H9 (cell line): ENCODE measurements at regions not wholly inside any gene's neighbourhood (a gene's known extent, or its start where the extent isn't known, plus 50 kb on each side); places are given as distances from the start of the nearest gene placed in this dataset.

Experiments used
- DNase-seq: peaks from one replicate; pipeline ENCODE4 v3.0.0-alpha.2; 2017
- H2AFZ ChIP-seq: one replicate; pipeline ENCODE4 v1.6.1; 2013; ENCODE audit warnings: mild to moderate bottlenecking, low read length, control low read depth, moderate library complexity
- H2AK5ac ChIP-seq: 2 replicates; pipeline ENCODE4 v1.6.1; 2013; ENCODE audit warnings: low read length, control low read depth, mixed read lengths; ENCODE audit not compliant: insufficient read length
- H2BK120ac ChIP-seq: one replicate; pipeline ENCODE4 v1.6.1; 2013; ENCODE audit warnings: low read depth, mild to moderate bottlenecking, low read length, control low read depth, inconsistent platforms; ENCODE audit not compliant: poor library complexity, severe bottlenecking
- H2BK12ac ChIP-seq: 2 replicates; pipeline ENCODE4 v1.6.1; 2013; ENCODE audit warnings: low read length, control low read depth, mixed read lengths, low read depth; ENCODE audit not compliant: insufficient read length
- H2BK15ac ChIP-seq: 2 replicates; pipeline ENCODE4 v1.6.1; 2013; ENCODE audit warnings: low read depth, low read length, control low read depth
- H2BK20ac ChIP-seq: one replicate; pipeline ENCODE4 v1.6.1; 2013; ENCODE audit warnings: low read depth, mild to moderate bottlenecking, low read length, control low read depth, inconsistent platforms; ENCODE audit not compliant: poor library complexity, severe bottlenecking
- H2BK5ac ChIP-seq: 2 replicates; pipeline ENCODE4 v1.6.1; 2013; ENCODE audit warnings: low read length, control low read depth, mixed read lengths; ENCODE audit not compliant: insufficient read length
- H3K14ac ChIP-seq: 2 replicates; pipeline ENCODE4 v1.6.1; 2013; ENCODE audit warnings: low read length, control low read depth; ENCODE audit not compliant: insufficient read depth
- H3K18ac ChIP-seq: 2 replicates; pipeline ENCODE4 v1.6.1; 2013; ENCODE audit warnings: low read depth, mild to moderate bottlenecking, mixed read lengths, low read length, control low read depth; ENCODE audit not compliant: insufficient read length
- H3K23ac ChIP-seq: 2 replicates; pipeline ENCODE4 v1.6.1; 2013; ENCODE audit warnings: low read length, control low read depth, mixed read lengths, low read depth; ENCODE audit not compliant: insufficient read length
- H3K23me2 ChIP-seq: 2 replicates; pipeline ENCODE4 v1.6.1; 2013; ENCODE audit warnings: low read depth, mild to moderate bottlenecking, mixed read lengths, low read length, control low read depth; ENCODE audit not compliant: insufficient read length, poor library complexity, severe bottlenecking
- H3K27ac ChIP-seq: 2 replicates; pipeline ENCODE4 v1.5.1; 2013; ENCODE audit warnings: low read length, control low read depth, mixed read lengths, low read depth; ENCODE audit not compliant: insufficient read length
- H3K27me3 ChIP-seq: 2 replicates; pipeline ENCODE4 v1.6.1; 2013; ENCODE audit warnings: low read length, control low read depth, inconsistent platforms; ENCODE audit not compliant: insufficient read depth
- H3K4ac ChIP-seq: 2 replicates; pipeline ENCODE4 v1.6.1; 2013; ENCODE audit warnings: low read depth, mild to moderate bottlenecking, control low read depth, inconsistent platforms, low read length, moderate library complexity
- H3K4me1 ChIP-seq: 2 replicates; pipeline ENCODE4 v1.6.1; 2013; ENCODE audit warnings: low read length, control low read depth, inconsistent platforms; ENCODE audit not compliant: insufficient read depth
- H3K4me2 ChIP-seq: 2 replicates; pipeline ENCODE4 v1.6.1; 2013; ENCODE audit warnings: low read length, control low read depth, mixed read lengths; ENCODE audit not compliant: insufficient read length, insufficient read depth
- H3K56ac ChIP-seq: 2 replicates; pipeline ENCODE4 v1.6.1; 2013; ENCODE audit warnings: low read depth, mild to moderate bottlenecking, mixed read lengths, low read length, control low read depth; ENCODE audit not compliant: insufficient read length
- H3K79me1 ChIP-seq: 2 replicates; pipeline ENCODE4 v1.6.1; 2013; ENCODE audit warnings: low read depth, mild to moderate bottlenecking, moderate library complexity, low read length, control low read depth, inconsistent platforms; ENCODE audit not compliant: insufficient read depth, poor library complexity, severe bottlenecking
- H3K79me2 ChIP-seq: 2 replicates; pipeline ENCODE4 v1.6.1; 2013; ENCODE audit warnings: low read length, control low read depth, inconsistent platforms; ENCODE audit not compliant: insufficient read depth
- H3K9ac ChIP-seq: 2 replicates; pipeline ENCODE4 v1.6.1; 2013; ENCODE audit warnings: low read length, control low read depth, mixed read lengths; ENCODE audit not compliant: insufficient read length; ENCODE audit errors: extremely low read depth
- H3K9me3 ChIP-seq: one replicate; pipeline ENCODE4 v1.6.1; 2013; ENCODE audit warnings: low read depth, low read length, inconsistent platforms; ENCODE audit not compliant: control insufficient read depth
- H3T11ph ChIP-seq: one replicate; pipeline ENCODE4 v1.6.1; 2013; ENCODE audit warnings: mild to moderate bottlenecking, low read length, control low read depth, inconsistent platforms
- H4K20me1 ChIP-seq: one replicate; pipeline ENCODE4 v1.6.1; 2013; ENCODE audit not compliant: control insufficient read depth, insufficient read length, insufficient read depth
- H4K5ac ChIP-seq: 2 replicates; pipeline ENCODE4 v1.6.1; 2013; ENCODE audit warnings: low read depth, mild to moderate bottlenecking, mixed read lengths, low read length, control low read depth; ENCODE audit not compliant: insufficient read length
- H4K8ac ChIP-seq: replicated peaks from 2 replicates; pipeline ENCODE4 v1.6.1; 2013; ENCODE audit warnings: low read length, control low read depth, mixed read lengths, low read depth; ENCODE audit not compliant: insufficient read length
- H4K91ac ChIP-seq: 2 replicates; pipeline ENCODE4 v1.6.1; 2013; ENCODE audit warnings: low read depth, mild to moderate bottlenecking, moderate library complexity, mixed read lengths, low read length, control low read depth; ENCODE audit not compliant: insufficient read length
- H3K27ac Mint-ChIP-seq, 3 experiments: 2 replicates in 2 of 3; 3 replicates in 1 of 3; pipeline ENCODE4 v1.8.0; 2020 to 2021; ENCODE audit warnings: mixed read lengths in 3 of 3, mild to moderate bottlenecking in 1 of 3, moderate library complexity in 1 of 3
- H3K27me3 Mint-ChIP-seq: 2 replicates; pipeline ENCODE4 v1.8.0; 2021; ENCODE audit warnings: low read depth, mild to moderate bottlenecking, moderate library complexity, mixed read lengths
- H3K36me3 Mint-ChIP-seq, 3 experiments: 2 replicates in 2 of 3; 3 replicates in 1 of 3; pipeline ENCODE4 v1.8.0; 2020 to 2021; ENCODE audit warnings: low read depth in 3 of 3, mixed read lengths in 3 of 3; ENCODE audit not compliant: insufficient read depth in 1 of 3
- H3K4me1 Mint-ChIP-seq, 2 experiments: 2 replicates each; pipeline ENCODE4 v1.8.0; 2020; ENCODE audit warnings: mixed read lengths in 2 of 2
- H3K4me3 Mint-ChIP-seq, 2 experiments: 2 replicates in 1 of 2; 3 replicates in 1 of 2; pipeline ENCODE4 v1.8.0; 2020 to 2021; ENCODE audit warnings: mild to moderate bottlenecking in 2 of 2, mixed read lengths in 2 of 2, moderate library complexity in 1 of 2
- H3K9me3 Mint-ChIP-seq, 2 experiments: 2 replicates in 1 of 2; 3 replicates in 1 of 2; pipeline ENCODE4 v1.8.0; 2020; ENCODE audit warnings: mild to moderate bottlenecking in 2 of 2, mixed read lengths in 2 of 2, moderate library complexity in 1 of 2
- CTCF ChIP-seq: fragments of 200-600 bp; sonication (generic); conservative IDR thresholded peaks from 3 replicates; pipeline ENCODE4 v1.8.0; 2021; ENCODE audit warnings: antibody characterized with exemption, mild to moderate bottlenecking
- WGBS: extraction: QIAGEN DNeasy Blood & Tissue Kit; methylation state at CpG from one replicate; pipeline ENCODE4 v1.1.7; 2013; ENCODE audit warnings: missing lambda C conversion rate, low lambda C conversion rate, mixed read lengths; ENCODE audit not compliant: insufficient read length; ENCODE audit errors: extremely low coverage; 5-methylcytosine and 5-hydroxymethylcytosine counted together

GRCh38 chr1:168963601-168964000 is 142.9 kb upstream of the ATP1B1 start:
- Mint-ChIP-seq H3K36me3 (no peaks in the 10 kb centered on the region), H3K27me3 (no peaks in the 10 kb centered on the region), H3K9me3 (no peaks in the 10 kb centered on the region), H3K4me1 (peaks cover 0 to 8% of the 10 kb centered on the region in 2 experiments; a peak in 2 of 4 replicates), H3K27ac (peak overlapping the region in 1 of 3 experiments; percentile 22; a peak in 1 of 7 replicates), H3K4me3 (no peak overlapping the region; a peak in 1 of 5 replicates)
- H4K91ac ChIP-seq, result no peak overlapping the region
- H3K18ac ChIP-seq, result no peak overlapping the region
- no peak overlapping the region for H3K56ac ChIP-seq
- no peaks in the 10 kb centered on the region for H3K4me1 ChIP-seq
- H4K8ac ChIP-seq, result no peak overlapping the region
- H3K79me1 ChIP-seq, result no peaks in the 10 kb centered on the region
- no CpG with 5 or more reads among the region's 2 CpGs for WGBS
- no peaks in the 10 kb centered on the region for H4K20me1 ChIP-seq
- no peak overlapping the region for H3K4me2 ChIP-seq
- no peak for TF ChIP-seq CTCF
- no peaks in the 10 kb centered on the region for H3K27me3 ChIP-seq
- H2BK120ac ChIP-seq, result no peak overlapping the region
- no peak overlapping the region for H2BK20ac ChIP-seq
- no peak overlapping the region for H2AK5ac ChIP-seq
- H3K23me2 ChIP-seq, result no peaks in the 10 kb centered on the region
- H2BK15ac ChIP-seq, result no peak overlapping the region
- no peak overlapping the region for H3K4ac ChIP-seq
- no peak for DNase-seq
- no peak overlapping the region for H4K5ac ChIP-seq
- no peak overlapping the region for H3T11ph ChIP-seq
- H3K27ac ChIP-seq, result no peak overlapping the region
- H3K9ac ChIP-seq, result no peak overlapping the region
- H2BK12ac ChIP-seq, result no peak overlapping the region
- H2BK5ac ChIP-seq, result no peak overlapping the region
- no peak overlapping the region for H3K23ac ChIP-seq
- no peak overlapping the region for H3K14ac ChIP-seq
- H3K9me3 ChIP-seq, result no peaks in the 10 kb centered on the region
- H3K79me2 ChIP-seq, result no peaks in the 10 kb centered on the region
- no peak overlapping the region for H2AFZ ChIP-seq
